KOPT-K1 (cell line): ENCODE measurements at regions not wholly inside any gene's neighbourhood (a gene's known extent, or its start where the extent isn't known, plus 50 kb on each side); places are given as distances from the start of the nearest gene placed in this dataset.
"Not testable (repeated sequence)": the region's sequence is repeated elsewhere in the genome, so short reads cannot be mapped to it uniquely, and the experiment has no call there.

ENCODE experiments used
- H3K27ac ChIP-seq: fragments of 200-600 bp; sonication (generic); 2 replicates; pipeline ENCODE4 v1.5.1; 2016; ENCODE audit warnings: antibody characterized with exemption, mild to moderate bottlenecking, low read depth, low read length; ENCODE audit not compliant: poor library complexity, severe bottlenecking
- H3K36me3 ChIP-seq: fragments of 200-600 bp; sonication (generic); 2 replicates; pipeline ENCODE4 v1.5.1; 2017; ENCODE audit warnings: antibody characterized with exemption, mild to moderate bottlenecking, low read length, moderate library complexity; ENCODE audit not compliant: insufficient read depth
- H3K9me3 ChIP-seq: fragments of 200-600 bp; sonication (generic); 2 replicates; pipeline ENCODE4 v1.5.1; 2017; ENCODE audit warnings: antibody characterized with exemption, low read length, mild to moderate bottlenecking; ENCODE audit not compliant: insufficient read depth, poor library complexity, severe bottlenecking

- no peaks in the 10 kb centered on the region for H3K9me3 ChIP-seq
- no peak overlapping the region for H3K27ac ChIP-seq
- H3K36me3 ChIP-seq, result no peaks in the 10 kb centered on the region
These were observed 115.5 kb upstream of the ACKR3 start for GRCh38 chr2:236454076-236454475.

- Histone ChIP-seq H3K27ac (no peak overlapping the region), H3K36me3 (no peaks in the 10 kb centered on the region), H3K9me3 (peaks cover 5% of the 10 kb centered on the region)
These were observed 110.2 kb upstream of the ACKR3 start for GRCh38 chr2:236459393-236459792.

GRCh38 chr2:236464140-236464539 is 105.5 kb upstream of the ACKR3 start:
- H3K36me3 ChIP-seq, result no peaks in the 10 kb centered on the region
- no peak overlapping the region for H3K27ac ChIP-seq
- H3K9me3 ChIP-seq, result peaks cover 13% of the 10 kb centered on the region

- Histone ChIP-seq H3K36me3 (no peaks in the 10 kb centered on the region), H3K9me3 (no peaks in the 10 kb centered on the region), H3K27ac (no peak overlapping the region)
These were observed 96.7 kb upstream of the ACKR3 start for GRCh38 chr2:236472720-236473495.

- Histone ChIP-seq H3K27ac (no peak overlapping the region), H3K36me3 (no peaks in the 10 kb centered on the region), H3K9me3 (no peaks in the 10 kb centered on the region)
These were observed 95.9 kb upstream of the ACKR3 start for GRCh38 chr2:236473691-236474090.

- H3K9me3 ChIP-seq, result peaks cover 20% of the 10 kb centered on the region
- H3K27ac ChIP-seq, result no peak overlapping the region
These were observed 89.8 kb upstream of the ACKR3 start for GRCh38 chr2:236479814-236480213.

GRCh38 chr2:236483102-236483501 is 86.5 kb upstream of the ACKR3 start:
- H3K9me3 ChIP-seq, result peaks cover 20% of the 10 kb centered on the region
- no peaks in the 10 kb centered on the region for H3K36me3 ChIP-seq
- no peak overlapping the region for H3K27ac ChIP-seq

More at GRCh38 chr2:236479814-236480213, 89.8 kb upstream of the ACKR3 start:
- H3K36me3 ChIP-seq, result no peaks in the 10 kb centered on the region

GRCh38 chr2:236485519-236485918 is 84.1 kb upstream of the ACKR3 start:
- no peak overlapping the region for H3K27ac ChIP-seq
- peaks cover 9% of the 10 kb centered on the region for H3K9me3 ChIP-seq
- H3K36me3 ChIP-seq, result no peaks in the 10 kb centered on the region

GRCh38 chr2:236489083-236489482 is 80.5 kb upstream of the ACKR3 start:
- not testable (repeated sequence) for H3K27ac ChIP-seq, H3K36me3 ChIP-seq, H3K9me3 ChIP-seq

GRCh38 chr2:236489895-236490404 is 79.7 kb upstream of the ACKR3 start:
- Histone ChIP-seq H3K36me3 (no peaks in the 10 kb centered on the region), H3K27ac (no peak overlapping the region), H3K9me3 (no peaks in the 10 kb centered on the region)

- no peaks in the 10 kb centered on the region for H3K9me3 ChIP-seq
- H3K27ac ChIP-seq, result no peak overlapping the region
- H3K36me3 ChIP-seq, result no peaks in the 10 kb centered on the region
These were observed 73.3 kb upstream of the ACKR3 start for GRCh38 chr2:236496340-236496739.

- Histone ChIP-seq H3K9me3 (no peaks in the 10 kb centered on the region), H3K27ac (no peak overlapping the region), H3K36me3 (no peaks in the 10 kb centered on the region)
These were observed 71.3 kb upstream of the ACKR3 start for GRCh38 chr2:236498369-236498768.

GRCh38 chr2:236499691-236500578 is 69.7 kb upstream of the ACKR3 start:
- Histone ChIP-seq H3K9me3 (peaks cover 8% of the 10 kb centered on the region), H3K36me3 (no peaks in the 10 kb centered on the region), H3K27ac (no peak overlapping the region)

- Histone ChIP-seq H3K9me3 (peaks cover 8% of the 10 kb centered on the region), H3K27ac (no peak overlapping the region), H3K36me3 (no peaks in the 10 kb centered on the region)
These were observed 68.6 kb upstream of the ACKR3 start for GRCh38 chr2:236501026-236501425.

- no peak overlapping the region for H3K27ac ChIP-seq
- no peaks in the 10 kb centered on the region for H3K36me3 ChIP-seq
- peaks cover 8% of the 10 kb centered on the region for H3K9me3 ChIP-seq
These were observed 68.1 kb upstream of the ACKR3 start for GRCh38 chr2:236501531-236501930.
